ENCODE measurements at regions not wholly inside any gene's neighbourhood (a gene's known extent, or its start where the extent isn't known, plus 50 kb on each side); places are given as distances from the start of the nearest gene placed in this dataset.

- no peak for DNase-seq
Observed at GRCh38 chr7:98463837-98464557, 63.1 kb upstream of the BAIAP2L1 start.

GRCh38 chr7:98462911-98463633 lies 62.2 kb upstream of the BAIAP2L1 start:
- DNase-seq: no peak

GRCh38 chr7:98460902-98461301 lies 60.0 kb upstream of the BAIAP2L1 start:
- DNase-seq: no peak

DNA sequence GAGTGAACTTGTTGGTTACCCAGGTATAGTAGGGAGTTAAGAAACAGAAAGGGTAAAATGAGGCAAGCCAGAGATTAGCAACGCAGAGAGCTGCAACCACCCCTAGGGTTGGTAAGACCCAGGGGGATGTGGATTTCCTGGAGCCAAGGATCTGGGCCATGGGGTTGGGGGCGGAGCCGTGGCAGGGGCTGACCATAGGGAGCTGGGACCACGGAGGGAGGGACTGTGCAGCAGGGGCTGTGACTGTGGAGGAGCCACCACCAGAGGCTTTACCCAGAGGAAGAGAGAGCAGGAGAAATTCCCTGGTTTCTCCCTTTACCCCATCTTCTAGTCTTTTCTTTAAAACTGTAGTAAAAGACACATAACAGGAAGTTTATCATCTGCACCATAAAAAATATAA lies 58.6 kb upstream of the BAIAP2L1 start:
- DNase-seq: no peak

GRCh38 chr7:98458090-98458875 lies 57.4 kb upstream of the BAIAP2L1 start:
- no peak for DNase-seq

DNA sequence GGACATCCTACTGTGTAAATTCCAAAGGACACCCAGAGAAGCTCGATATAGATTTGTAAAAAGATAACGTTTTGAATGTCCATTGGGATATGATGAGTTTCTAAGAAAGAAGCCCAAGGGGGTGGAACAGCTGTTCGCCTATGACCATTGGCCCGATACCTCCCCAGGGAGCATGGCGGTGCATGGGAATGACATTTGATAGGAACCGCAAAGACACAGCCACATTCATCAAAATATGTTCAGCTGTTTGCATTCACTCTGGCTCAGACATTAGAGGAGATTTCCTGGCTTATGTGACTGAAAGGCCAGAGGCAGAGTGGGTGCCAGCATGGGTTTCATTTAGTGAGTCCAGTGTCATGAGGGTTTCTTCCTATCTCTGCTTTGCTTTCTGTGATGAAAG lies 56.0 kb upstream of the BAIAP2L1 start:
- no peak for DNase-seq

DNA sequence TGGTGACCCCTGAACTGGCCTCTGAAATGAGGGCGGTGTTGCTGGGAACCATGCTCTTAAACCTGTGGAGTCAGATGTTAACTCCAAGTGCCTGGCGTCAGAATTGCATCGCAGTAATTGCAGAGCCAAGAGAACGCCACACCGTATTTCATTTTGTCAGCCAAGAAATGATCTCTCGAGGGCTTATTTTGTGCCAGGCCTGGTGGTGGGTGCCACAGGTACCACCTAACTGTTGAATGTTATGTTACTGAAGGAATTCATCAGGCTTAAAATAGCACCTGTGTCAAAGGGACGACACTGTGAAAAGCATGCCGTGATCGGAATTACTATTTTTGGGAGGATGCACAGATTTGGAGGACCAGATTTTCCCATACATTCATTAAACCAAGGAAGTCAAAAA lies 51.9 kb upstream of the BAIAP2L1 start:
- DNase-seq: no peak

Measured in activated T-cell treated with anti-CD3 and anti-CD28 coated beads, Interleukin-2, amount 50 U/mL, for 48 hours (primary cell).